Neural crest cell (in vitro differentiated cells): ENCODE measurements at regions not wholly inside any gene's neighbourhood (a gene's known extent, or its start where the extent isn't known, plus 50 kb on each side); places are given as distances from the start of the nearest gene placed in this dataset.

ENCODE experiments used
- DNase-seq: peaks from one replicate; pipeline ENCODE4 v3.0.0; 2021; ENCODE audit warnings: low read depth, mixed read lengths, low spot score
- H3K27ac Mint-ChIP-seq: one replicate; pipeline ENCODE4 v1.8.0; 2021; ENCODE audit warnings: mild to moderate bottlenecking, mixed read lengths; ENCODE audit not compliant: unreplicated experiment
- H3K27me3 Mint-ChIP-seq: 2 replicates; pipeline ENCODE4 v1.8.0; 2021; ENCODE audit warnings: low read depth, mild to moderate bottlenecking, mixed read lengths
- H3K36me3 Mint-ChIP-seq: 2 replicates; pipeline ENCODE4 v1.8.0; 2021; ENCODE audit warnings: low read depth, mild to moderate bottlenecking, mixed read lengths
- H3K4me1 Mint-ChIP-seq: 2 replicates; pipeline ENCODE4 v1.8.0; 2021; ENCODE audit warnings: mixed read lengths
- H3K4me3 Mint-ChIP-seq: one replicate; pipeline ENCODE4 v1.8.0; 2021; ENCODE audit warnings: mild to moderate bottlenecking, mixed read lengths
- H3K9me3 Mint-ChIP-seq: 2 replicates; pipeline ENCODE4 v1.8.0; 2021; ENCODE audit warnings: mixed read lengths
- CTCF ChIP-seq: fragments of 200-600 bp; sonication (generic); conservative IDR thresholded peaks from 2 replicates; pipeline ENCODE4 v1.5.0; 2021; ENCODE audit warnings: antibody characterized with exemption, mild to moderate bottlenecking

GRCh38 chr2:7411691-7412090 is 494.5 kb downstream of the RNF144A start:
- no peak overlapping the region for H3K27ac Mint-ChIP-seq
- TF ChIP-seq CTCF = no peak
- H3K4me1 Mint-ChIP-seq = no peaks in the 10 kb centered on the region
- DNase-seq = no peak
- H3K9me3 Mint-ChIP-seq = no peaks in the 10 kb centered on the region
- no peaks in the 10 kb centered on the region for H3K36me3 Mint-ChIP-seq
- H3K27me3 Mint-ChIP-seq = no peaks in the 10 kb centered on the region
- no peak overlapping the region for H3K4me3 Mint-ChIP-seq

GRCh38 chr2:7417845-7418742 is 500.9 kb downstream of the RNF144A start:
- H3K4me3 Mint-ChIP-seq = no peak overlapping the region
- H3K27me3 Mint-ChIP-seq = no peaks in the 10 kb centered on the region
- H3K4me1 Mint-ChIP-seq = peaks cover 14% of the 10 kb centered on the region
- no peaks in the 10 kb centered on the region for H3K9me3 Mint-ChIP-seq
- no peak for DNase-seq
- TF ChIP-seq CTCF = no peak
- no peaks in the 10 kb centered on the region for H3K36me3 Mint-ChIP-seq
- no peak overlapping the region for H3K27ac Mint-ChIP-seq

- no peak for DNase-seq
- no peak overlapping the region for H3K4me3 Mint-ChIP-seq
- peaks cover 14% of the 10 kb centered on the region for H3K4me1 Mint-ChIP-seq
- no peaks in the 10 kb centered on the region for H3K9me3 Mint-ChIP-seq
- H3K27ac Mint-ChIP-seq = no peak overlapping the region
- H3K27me3 Mint-ChIP-seq = no peaks in the 10 kb centered on the region
- no peak for TF ChIP-seq CTCF
- no peaks in the 10 kb centered on the region for H3K36me3 Mint-ChIP-seq
Measured at GRCh38 chr2:7419186-7419585, 502.0 kb downstream of the RNF144A start.

- Mint-ChIP-seq H3K9me3 (no peaks in the 10 kb centered on the region), H3K4me3 (no peak overlapping the region), H3K4me1 (peaks cover 14% of the 10 kb centered on the region), H3K36me3 (no peaks in the 10 kb centered on the region), H3K27ac (no peak overlapping the region), H3K27me3 (no peaks in the 10 kb centered on the region)
- no peak for DNase-seq
- no peak for TF ChIP-seq CTCF
Measured at GRCh38 chr2:7419814-7420311, 502.7 kb downstream of the RNF144A start.

GRCh38 chr2:7420530-7420929 is 503.3 kb downstream of the RNF144A start:
- peaks cover 14% of the 10 kb centered on the region for H3K4me1 Mint-ChIP-seq
- no peak for TF ChIP-seq CTCF
- no peaks in the 10 kb centered on the region for H3K27me3 Mint-ChIP-seq
- no peak for DNase-seq
- H3K36me3 Mint-ChIP-seq = no peaks in the 10 kb centered on the region
- no peak overlapping the region for H3K27ac Mint-ChIP-seq
- no peak overlapping the region for H3K4me3 Mint-ChIP-seq
- H3K9me3 Mint-ChIP-seq = no peaks in the 10 kb centered on the region
